ENCODE measurements at regions not wholly inside any gene's neighbourhood (a gene's known extent, or its start where the extent isn't known, plus 50 kb on each side); places are given as distances from the start of the nearest gene placed in this dataset.

DNA sequence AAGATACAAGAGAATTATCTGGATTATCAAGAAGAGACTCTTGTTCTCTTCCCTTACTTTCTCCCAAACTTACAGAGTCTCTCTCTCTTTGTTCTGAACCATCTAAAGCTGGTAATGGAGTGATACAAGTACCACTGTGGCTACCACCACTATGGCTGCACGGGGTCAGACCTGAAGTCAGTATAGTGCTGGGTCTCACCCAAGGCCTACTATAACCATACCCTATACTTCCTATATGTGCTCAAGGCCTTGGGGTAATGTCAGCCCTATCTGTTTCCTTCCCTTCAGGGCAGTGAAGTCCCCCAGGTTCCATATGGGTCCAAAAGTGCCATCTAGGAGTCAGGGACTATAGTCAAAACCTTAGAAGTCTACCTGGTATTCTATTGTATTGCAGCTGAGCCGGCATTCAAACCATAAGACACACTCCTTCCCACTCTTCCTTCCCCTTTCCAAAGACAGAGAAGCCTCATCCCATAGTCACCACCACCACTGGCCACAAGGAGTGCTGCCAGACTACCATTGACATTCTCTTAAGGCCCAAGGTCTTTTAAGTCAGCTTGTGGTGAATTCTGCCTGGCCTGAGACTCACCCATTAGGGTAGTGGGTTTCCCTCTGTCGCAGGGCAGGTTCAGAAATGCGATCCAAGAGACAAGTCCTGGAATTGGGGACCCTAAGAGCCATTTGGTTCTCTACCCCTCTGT is 615.0 kb upstream of the NECTIN3 start:
- no peak for TF ChIP-seq TAF1 (IDR thresholded peaks at IDR 0.05; ENCODE audit: low read depth)
- TF ChIP-seq, protein P1, sequence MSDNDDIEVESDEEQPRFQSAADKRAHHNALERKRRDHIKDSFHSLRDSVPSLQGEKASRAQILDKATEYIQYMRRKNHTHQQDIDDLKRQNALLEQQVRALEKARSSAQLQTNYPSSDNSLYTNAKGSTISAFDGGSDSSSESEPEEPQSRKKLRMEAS (IDR thresholded peaks at IDR 0.05) = no peak
- TF ChIP-seq EP300 (IDR thresholded peaks at IDR 0.05; ENCODE audit: borderline replicate concordance) = no peak
- TF ChIP-seq, protein P2, sequence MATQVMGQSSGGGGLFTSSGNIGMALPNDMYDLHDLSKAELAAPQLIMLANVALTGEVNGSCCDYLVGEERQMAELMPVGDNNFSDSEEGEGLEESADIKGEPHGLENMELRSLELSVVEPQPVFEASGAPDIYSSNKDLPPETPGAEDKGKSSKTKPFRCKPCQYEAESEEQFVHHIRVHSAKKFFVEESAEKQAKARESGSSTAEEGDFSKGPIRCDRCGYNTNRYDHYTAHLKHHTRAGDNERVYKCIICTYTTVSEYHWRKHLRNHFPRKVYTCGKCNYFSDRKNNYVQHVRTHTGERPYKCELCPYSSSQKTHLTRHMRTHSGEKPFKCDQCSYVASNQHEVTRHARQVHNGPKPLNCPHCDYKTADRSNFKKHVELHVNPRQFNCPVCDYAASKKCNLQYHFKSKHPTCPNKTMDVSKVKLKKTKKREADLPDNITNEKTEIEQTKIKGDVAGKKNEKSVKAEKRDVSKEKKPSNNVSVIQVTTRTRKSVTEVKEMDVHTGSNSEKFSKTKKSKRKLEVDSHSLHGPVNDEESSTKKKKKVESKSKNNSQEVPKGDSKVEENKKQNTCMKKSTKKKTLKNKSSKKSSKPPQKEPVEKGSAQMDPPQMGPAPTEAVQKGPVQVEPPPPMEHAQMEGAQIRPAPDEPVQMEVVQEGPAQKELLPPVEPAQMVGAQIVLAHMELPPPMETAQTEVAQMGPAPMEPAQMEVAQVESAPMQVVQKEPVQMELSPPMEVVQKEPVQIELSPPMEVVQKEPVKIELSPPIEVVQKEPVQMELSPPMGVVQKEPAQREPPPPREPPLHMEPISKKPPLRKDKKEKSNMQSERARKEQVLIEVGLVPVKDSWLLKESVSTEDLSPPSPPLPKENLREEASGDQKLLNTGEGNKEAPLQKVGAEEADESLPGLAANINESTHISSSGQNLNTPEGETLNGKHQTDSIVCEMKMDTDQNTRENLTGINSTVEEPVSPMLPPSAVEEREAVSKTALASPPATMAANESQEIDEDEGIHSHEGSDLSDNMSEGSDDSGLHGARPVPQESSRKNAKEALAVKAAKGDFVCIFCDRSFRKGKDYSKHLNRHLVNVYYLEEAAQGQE (IDR thresholded peaks at IDR 0.05; ENCODE audit: low read depth) = no peak

All from Ishikawa (cell line).